Panc1 (cell line): ENCODE measurements at regions not wholly inside any gene's neighbourhood (a gene's known extent, or its start where the extent isn't known, plus 50 kb on each side); places are given as distances from the start of the nearest gene placed in this dataset.

Experiments
- ATAC-seq: fragments of 200-7000 bp; cut with Tn5 transposase; 2 replicates; pipeline ENCODE4 v1.9.1; 2020; ENCODE audit warnings: mild to moderate bottlenecking, moderate library complexity
- BruUV-seq: library from RNA; stranded (reverse); fragments of 400-500 nt; replicated peaks from 2 replicates; lab custom pipeline; 2021; lab: Mats Ljungman, UMichigan
- CTCF ChIA-PET: fragments of 300-600 bp; sonication (Branson Sonifier 250); formaldehyde crosslinking; loops from one replicate; lab custom pipeline; 2022; ENCODE audit warnings: antibody characterized with exemption; lab: Charles Lee
- POLR2A ChIA-PET: fragments of 300-600 bp; sonication (Branson Sonifier 250); formaldehyde crosslinking; loops from one replicate; lab custom pipeline; 2022; ENCODE audit warnings: antibody characterized with exemption; lab: Charles Lee
- DNase-seq: peaks from one replicate; pipeline ENCODE4 v3.0.0-alpha.2; 2010; ENCODE audit warnings: low read depth, low spot score
- H3K27ac ChIP-seq: 2 replicates; pipeline ENCODE4 v1.5.1; 2011; ENCODE audit warnings: mild to moderate bottlenecking, low read length, inconsistent platforms
- H3K27me3 ChIP-seq: fragments of 200-500 bp; sonication (Bioruptor generic); 2 replicates; pipeline ENCODE4 v1.6.0; 2014; ENCODE audit warnings: low read length, inconsistent platforms; ENCODE audit not compliant: control insufficient read depth, insufficient read depth
- H3K36me3 ChIP-seq: fragments of 200-500 bp; sonication (Bioruptor generic); 2 replicates; pipeline ENCODE4 v1.5.1; 2014; ENCODE audit warnings: inconsistent platforms, mild to moderate bottlenecking, low read length, moderate library complexity; ENCODE audit not compliant: control insufficient read depth, insufficient read depth
- H3K4me1 ChIP-seq: 2 replicates; pipeline ENCODE4 v1.5.1; 2011; ENCODE audit warnings: inconsistent platforms, mild to moderate bottlenecking, low read length, moderate library complexity; ENCODE audit not compliant: control insufficient read depth, insufficient read depth
- H3K4me3 ChIP-seq, 2 experiments: 2 replicates each; pipeline ENCODE4 v1.5.1; 2011 to 2012; ENCODE audit warnings: low read depth in 2 of 2, low read length in 2 of 2, mild to moderate bottlenecking in 2 of 2, inconsistent platforms in 1 of 2, moderate library complexity in 1 of 2
- H3K9me3 ChIP-seq: fragments of 200-500 bp; sonication (Bioruptor generic); 2 replicates; pipeline ENCODE4 v1.5.1; 2014; ENCODE audit warnings: low read depth, mild to moderate bottlenecking, inconsistent platforms, low read length, moderate library complexity; ENCODE audit not compliant: control insufficient read depth, insufficient read depth
- CTCF ChIP-seq: fragments of 450-650 bp; IDR thresholded peaks from 2 replicates; pipeline ENCODE4 v1.5.1; 2017; ENCODE audit warnings: mild to moderate bottlenecking
- POLR2AphosphoS5 ChIP-seq: IDR thresholded peaks from 2 replicates; pipeline ENCODE4 v1.6.1; 2012; ENCODE audit warnings: mild to moderate bottlenecking, low read depth, low read length, moderate library complexity
- REST ChIP-seq, 2 experiments: IDR thresholded peaks; 2 replicates each; pipeline ENCODE4 v1.6.1; 2011 to 2012; ENCODE audit warnings: low read depth in 2 of 2, control low read depth in 1 of 2, low read length in 1 of 2, mild to moderate bottlenecking in 1 of 2, moderate library complexity in 1 of 2; ENCODE audit not compliant: insufficient read depth in 1 of 2
- SIN3A ChIP-seq: IDR thresholded peaks from 2 replicates; pipeline ENCODE4 v1.6.1; 2012; ENCODE audit warnings: low read depth, mild to moderate bottlenecking, low read length, moderate library complexity, borderline replicate concordance; ENCODE audit not compliant: insufficient read depth
- TCF7L2 ChIP-seq: IDR thresholded peaks from 2 replicates; pipeline ENCODE4 v1.6.1; 2011; ENCODE audit warnings: mild to moderate bottlenecking, low read depth, low read length, inconsistent platforms
- in situ Hi-C: cut with HindIII; loops from 2 replicates; pipeline ENCODE4 v1.10.0; 2016; ENCODE audit warnings: low sequenced_read_pairs, low pct_unique_long_range_greater_than_20kb
- intact Hi-C: fragments of 100-400 bp; cut with micrococcal nuclease; formaldehyde crosslinking; loops from one replicate; pipeline ENCODE4 v1.10.0; 2022; ENCODE audit not compliant: unreplicated experiment

- no peaks in the 10 kb centered on the region for H3K36me3 ChIP-seq
Measured at GRCh38 chr5:141793403-141793802, 84.8 kb downstream of the PCDH1 start.

DNA sequence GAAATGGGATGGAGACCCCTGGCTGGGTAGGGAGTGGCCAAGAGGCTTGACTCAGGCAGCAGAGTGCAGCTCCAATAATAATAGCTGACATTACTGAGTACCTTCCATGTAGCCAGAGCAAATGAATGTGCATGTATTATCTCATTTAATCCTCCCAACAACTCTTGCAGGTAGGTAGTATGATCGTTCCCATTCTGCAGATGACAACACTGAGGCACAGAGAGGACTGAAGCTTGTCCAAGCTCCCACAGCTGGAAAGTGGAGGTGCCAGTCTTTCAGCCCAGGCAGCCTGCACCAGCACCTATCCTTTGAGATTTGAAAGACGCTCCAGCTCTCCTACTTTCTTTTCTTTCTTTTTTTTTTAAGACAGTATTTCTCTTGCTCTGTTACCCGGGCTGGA is 87.6 kb downstream of the PCDH1 start:
- BruUV-seq: no TSS peak
- in situ Hi-C loops (no loop called here), intact Hi-C loops (no loop called here)
- Histone ChIP-seq H3K27ac (no peak overlapping the region), H3K36me3 (no peaks in the 10 kb centered on the region), H3K4me1 (no peaks in the 10 kb centered on the region), H3K27me3 (no peaks in the 10 kb centered on the region), H3K4me3 (no peak overlapping the region), H3K9me3 (no peaks in the 10 kb centered on the region)
- ATAC-seq (no peak), DNase-seq (no peak)
- ChIA-PET CTCF (no interaction called here), POLR2A (no interaction called here)
- TF ChIP-seq REST (IDR thresholded peaks at IDR 0.05; ENCODE audit: insufficient read depth in 1 of 2, low read depth in 2 of 2, low read length in 1 of 2): no peak
- TF ChIP-seq SIN3A: no peak
- no peak for TF ChIP-seq POLR2AphosphoS5
- TF ChIP-seq CTCF: no peak
- no peak for TF ChIP-seq TCF7L2

More at GRCh38 chr5:141793403-141793802, 84.8 kb downstream of the PCDH1 start:
- Histone ChIP-seq H3K9me3 (no peaks in the 10 kb centered on the region), H3K27me3 (no peaks in the 10 kb centered on the region), H3K27ac (no peak overlapping the region), H3K4me1 (no peaks in the 10 kb centered on the region), H3K4me3 (no peak overlapping the region)
- no TSS peak for BruUV-seq
- CTCF ChIA-PET: no interaction called here
- in situ Hi-C loops (no loop called here), intact Hi-C loops (no loop called here)
- POLR2A ChIA-PET: no interaction called here
- TF ChIP-seq CTCF: no peak
- DNase-seq (no peak), ATAC-seq (no peak)

DNA sequence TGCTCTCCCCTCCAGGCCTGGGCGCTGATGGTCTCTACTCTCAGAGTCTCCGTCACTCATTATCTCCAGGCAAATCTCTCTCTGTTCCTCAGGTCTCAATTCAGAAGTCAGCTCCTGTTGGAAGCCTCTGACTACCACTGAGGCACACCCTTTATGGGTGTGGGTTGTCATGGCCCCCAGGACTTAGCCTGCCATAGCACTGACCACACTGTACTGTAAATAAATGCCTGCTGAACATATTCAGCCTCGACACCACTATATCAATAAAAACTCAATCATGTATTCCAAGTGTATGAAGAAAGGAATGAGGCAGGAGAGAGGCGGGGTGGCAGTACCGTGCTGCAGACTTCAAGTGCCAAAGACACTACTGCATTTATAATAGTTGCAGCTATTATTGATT is 88.9 kb downstream of the PCDH1 start:
- no TSS peak for BruUV-seq
- CTCF ChIA-PET: no interaction called here
- POLR2A ChIA-PET: no interaction called here
- Histone ChIP-seq H3K4me1 (no peaks in the 10 kb centered on the region), H3K4me3 (no peak overlapping the region), H3K27me3 (no peaks in the 10 kb centered on the region), H3K9me3 (no peaks in the 10 kb centered on the region), H3K36me3 (no peaks in the 10 kb centered on the region), H3K27ac (no peak overlapping the region)
- intact Hi-C loops: no loop called here
- in situ Hi-C loops: no loop called here
- DNase-seq: no peak
- ATAC-seq: no peak
- TF ChIP-seq SIN3A (no peak), TCF7L2 (no peak), POLR2AphosphoS5 (no peak), CTCF (no peak), REST (IDR thresholded peaks at IDR 0.05; ENCODE audit: insufficient read depth in 1 of 2, low read depth in 2 of 2, low read length in 1 of 2) (no peak)
